ENCODE measurements at regions not wholly inside any gene's neighbourhood (a gene's known extent, or its start where the extent isn't known, plus 50 kb on each side); places are given as distances from the start of the nearest gene placed in this dataset.
"Not testable (repeated sequence)": the region's sequence is repeated elsewhere in the genome, so short reads cannot be mapped to it uniquely, and the experiment has no call there.

DNA sequence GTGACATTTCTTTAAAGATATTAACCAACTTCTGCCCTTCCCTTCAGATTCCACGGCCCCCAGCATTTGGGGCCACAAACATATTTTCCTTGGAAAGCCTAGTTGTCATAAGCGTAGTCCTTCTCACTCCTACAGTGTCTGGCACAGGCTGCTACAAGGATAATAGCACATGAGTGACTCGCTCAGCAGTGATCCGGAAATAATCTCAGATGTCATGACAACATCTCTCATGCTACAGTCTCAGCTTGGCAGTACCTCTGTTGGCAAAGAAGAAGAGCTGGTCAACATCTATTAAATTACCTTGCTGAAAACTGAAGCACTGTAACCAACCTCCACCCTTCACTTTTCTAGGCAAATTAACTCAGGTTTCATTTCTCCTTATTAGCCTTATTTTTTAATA lies 351.7 kb downstream of the RAD51AP2 start:
- DNase-seq (ENCODE audit: low spot score), result no peak
- intact Hi-C loops (cut with DNase I), result no loop called here

DNA sequence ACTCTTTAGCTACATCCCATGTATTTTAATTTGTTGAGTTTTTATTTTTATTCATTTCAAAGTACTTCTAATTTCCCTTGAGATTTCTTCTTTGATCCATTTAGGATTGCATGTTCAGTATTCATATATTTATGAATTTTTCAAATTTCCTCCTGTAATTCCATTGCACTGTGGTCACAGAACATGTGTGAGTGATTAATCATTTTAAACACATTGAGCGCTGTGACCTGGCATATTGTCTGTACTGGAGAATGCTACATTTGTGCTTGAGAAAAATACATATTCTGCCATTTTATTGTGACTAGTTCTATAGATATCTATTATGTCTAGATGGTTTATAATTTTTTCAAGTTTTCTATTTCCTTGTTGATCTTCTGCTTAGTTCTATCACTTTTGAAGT lies 353.7 kb downstream of the RAD51AP2 start:
- intact Hi-C loops (cut with DNase I), result no loop called here

DNA sequence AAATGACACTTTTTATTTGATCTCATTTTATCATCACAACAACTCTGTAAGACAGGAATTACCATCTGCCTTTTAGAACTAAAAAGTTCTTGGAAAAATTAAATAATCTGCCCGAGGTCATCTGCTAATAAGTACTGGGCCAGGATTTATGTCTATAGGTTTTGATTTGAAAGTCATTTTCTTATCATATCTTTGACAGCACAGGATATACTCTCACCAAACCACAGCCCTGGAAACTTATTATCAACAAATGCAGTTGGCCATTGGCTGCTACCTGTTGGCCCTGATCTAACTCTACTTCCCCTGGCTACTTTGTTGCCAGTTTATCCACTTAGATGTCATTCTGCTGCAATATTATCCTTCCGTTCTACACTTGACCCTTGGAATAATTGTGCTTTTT lies 354.6 kb downstream of the RAD51AP2 start:
- DNase-seq (ENCODE audit: low spot score), result no peak
- intact Hi-C loops (cut with DNase I), result no loop called here

More for the DNA sequence above, 353.7 kb downstream of the RAD51AP2 start:
- DNase-seq (ENCODE audit: low spot score), result no peak

DNA sequence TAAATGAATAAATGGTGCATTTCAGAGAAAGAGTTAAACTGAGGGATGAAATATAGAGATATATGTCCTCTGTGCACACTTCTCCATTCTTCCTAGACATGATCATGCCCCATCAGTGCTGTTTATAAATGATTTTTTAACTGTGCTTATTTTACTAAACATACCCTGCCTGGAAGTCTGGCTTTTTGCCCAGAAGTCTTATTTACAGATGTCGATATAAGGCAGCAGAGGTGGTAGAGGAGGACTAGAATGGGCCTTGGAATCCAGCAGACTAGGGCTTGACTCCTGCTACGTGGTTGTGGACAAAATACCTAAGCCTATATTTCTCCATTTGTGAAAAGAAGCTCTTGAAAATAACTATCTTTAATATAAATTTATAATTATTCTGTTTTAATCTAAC lies 355.5 kb downstream of the RAD51AP2 start:
- intact Hi-C loops (cut with DNase I), result no loop called here
- DNase-seq (ENCODE audit: low spot score), result no peak

DNA sequence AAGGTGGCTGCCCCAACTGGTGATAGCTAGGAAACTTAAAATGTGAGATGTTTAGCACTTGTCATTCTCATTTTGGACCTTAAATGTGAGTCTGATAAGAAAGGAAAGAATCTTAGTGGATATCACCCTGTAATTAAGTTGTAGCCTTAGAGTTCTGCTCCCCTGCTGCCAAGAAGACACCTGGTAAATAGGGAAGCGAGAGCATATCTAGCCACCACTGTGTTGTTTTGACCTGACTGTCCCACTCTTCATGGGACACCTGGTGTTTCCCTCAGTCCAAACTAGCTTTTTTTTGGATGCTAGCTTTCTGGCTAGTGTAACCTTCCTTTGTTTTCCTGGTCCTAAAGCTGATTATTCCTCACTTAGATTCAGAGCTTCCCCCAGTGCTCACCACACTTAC lies 357.6 kb downstream of the RAD51AP2 start:
- intact Hi-C loops (cut with DNase I), result no loop called here
- DNase-seq (ENCODE audit: low spot score), result no peak

DNA sequence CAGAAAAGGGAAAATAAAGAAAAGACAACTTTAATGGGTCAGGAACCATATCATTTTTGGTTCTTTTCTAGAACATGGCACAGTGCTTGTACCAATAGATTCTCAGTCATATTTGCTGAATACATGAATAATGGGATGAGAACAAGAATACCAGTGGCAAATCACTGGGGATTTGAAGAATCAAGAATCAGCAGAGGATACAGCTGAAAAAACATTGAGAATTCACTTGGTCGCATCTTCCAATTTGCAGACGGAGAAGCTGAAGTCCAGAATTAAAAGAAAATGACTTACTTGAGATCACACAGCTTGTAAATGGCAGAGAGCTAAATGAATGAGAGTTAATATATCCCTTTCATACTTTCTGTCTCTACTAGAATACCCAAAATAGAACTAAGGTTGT lies 362.2 kb downstream of the RAD51AP2 start:
- intact Hi-C loops (cut with DNase I), result no loop called here
- DNase-seq (ENCODE audit: low spot score), result no peak

DNA sequence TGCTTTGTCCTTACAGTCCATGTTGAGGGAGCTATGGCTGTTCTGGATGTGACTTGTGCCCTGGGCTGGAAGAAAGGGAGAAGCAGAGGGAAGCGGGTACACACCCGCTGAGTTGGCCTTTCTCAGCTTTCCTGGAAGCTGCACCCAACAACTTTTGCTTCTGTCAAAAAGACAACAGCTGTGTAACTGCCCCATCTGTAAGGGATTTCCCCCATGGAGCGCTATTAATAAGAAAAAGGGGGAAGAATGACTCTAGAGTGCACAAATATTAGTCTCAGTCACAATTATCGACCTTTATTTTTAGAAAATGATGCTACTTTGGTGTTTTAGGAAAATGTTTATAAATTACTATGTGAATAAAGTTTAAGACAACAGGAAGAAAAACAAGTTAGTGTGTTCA lies 368.3 kb downstream of the RAD51AP2 start:
- intact Hi-C loops (cut with DNase I), result no loop called here
- DNase-seq (ENCODE audit: low spot score), result no peak

DNA sequence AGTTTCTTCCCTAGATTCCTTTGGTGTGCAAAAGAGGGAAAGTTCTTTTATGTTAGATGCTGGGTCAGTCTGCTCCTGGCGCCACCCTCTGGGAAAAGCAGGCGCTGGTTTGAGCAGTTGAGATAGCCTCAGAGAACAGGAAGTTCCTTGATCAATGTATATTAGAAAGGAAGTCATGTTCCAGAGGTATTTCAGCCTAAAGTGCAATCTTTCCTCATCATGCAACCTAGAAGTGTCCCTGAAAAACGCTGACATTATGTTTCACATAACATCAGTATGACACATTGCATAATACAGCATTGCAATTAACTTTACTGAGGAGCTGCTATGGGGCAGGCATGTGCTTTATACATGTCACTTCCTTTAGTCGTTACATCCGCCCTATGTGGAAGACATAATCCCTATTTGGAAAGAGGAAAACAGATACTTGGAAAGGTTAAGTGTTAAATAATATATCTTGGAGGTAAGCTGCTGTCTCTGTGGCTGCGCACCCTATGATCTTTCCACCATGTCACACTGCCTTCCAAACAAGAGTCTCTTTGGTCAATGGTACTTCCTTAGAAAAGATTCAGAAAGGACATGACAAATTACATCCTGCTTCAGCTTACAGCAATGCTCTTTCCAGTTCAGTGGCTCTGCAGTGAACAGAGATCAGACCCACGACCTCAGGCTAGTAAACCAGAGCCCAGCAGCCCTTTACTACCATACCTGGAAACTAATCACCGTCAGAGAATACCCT lies 369.7 kb downstream of the RAD51AP2 start:
- intact Hi-C loops (cut with DNase I), result no loop called here

DNA sequence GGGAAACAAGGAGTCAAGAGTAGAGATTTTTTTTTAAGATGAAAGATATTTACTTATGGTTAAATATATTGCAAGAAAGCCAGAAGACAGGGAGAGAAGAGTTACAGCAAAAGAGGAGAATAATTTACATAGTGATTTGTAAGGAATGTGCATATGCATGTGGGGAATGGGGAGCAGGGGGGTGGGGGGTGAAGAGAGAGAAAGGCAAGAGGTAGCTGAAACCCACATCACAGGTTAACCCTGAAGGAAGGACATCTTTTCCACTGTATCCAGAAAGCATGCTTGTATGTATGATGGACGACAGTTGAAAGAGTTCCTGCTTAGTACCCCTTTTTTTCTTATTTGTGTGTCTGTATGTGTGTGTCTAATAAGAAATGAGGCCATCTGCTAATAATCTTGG lies 371.9 kb downstream of the RAD51AP2 start:
- no peak for DNase-seq (ENCODE audit: low spot score)
- intact Hi-C loops (cut with DNase I), result no loop called here

More for the DNA sequence above, 369.7 kb downstream of the RAD51AP2 start:
- no peak for DNase-seq (ENCODE audit: low spot score)

DNA sequence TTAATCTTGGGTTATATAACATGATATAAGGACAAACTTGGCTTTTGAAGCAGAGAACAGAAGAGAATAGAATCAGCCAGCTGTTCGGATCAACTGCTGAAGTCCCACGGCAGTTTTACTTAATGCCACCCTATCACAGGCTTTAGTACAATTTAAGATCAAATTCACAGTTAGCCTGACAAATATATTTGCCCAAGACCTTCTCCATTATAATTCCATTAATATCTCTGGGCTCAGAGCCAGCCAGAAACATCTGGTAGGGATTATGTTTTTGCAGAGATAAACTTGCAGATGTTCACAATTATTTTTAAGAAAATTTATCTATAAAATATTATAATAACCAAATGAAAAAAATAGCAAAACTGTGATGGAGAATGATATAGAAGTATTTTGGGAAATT lies 381.4 kb downstream of the RAD51AP2 start:
- intact Hi-C loops (cut with DNase I), result no loop called here
- no peak for DNase-seq (ENCODE audit: low spot score)

DNA sequence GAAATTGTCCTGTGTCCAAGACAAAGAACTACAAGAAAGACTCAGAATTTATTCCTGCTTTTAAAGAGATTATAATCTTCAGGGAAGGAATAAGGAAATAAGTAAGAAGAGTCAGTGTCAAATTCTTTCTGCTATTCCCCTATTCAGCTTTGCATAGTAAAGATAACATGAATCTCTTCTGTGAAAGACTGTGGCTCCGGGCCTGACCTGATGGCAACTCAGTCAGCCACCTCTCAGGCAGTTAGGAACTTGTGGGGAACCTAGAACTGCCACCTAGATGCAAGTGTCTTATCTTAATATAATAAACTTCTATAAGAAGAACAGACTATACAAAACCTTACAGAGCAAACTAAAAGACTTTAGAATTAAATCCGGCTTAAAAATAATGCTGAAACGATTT lies 382.0 kb downstream of the RAD51AP2 start:
- intact Hi-C loops (cut with DNase I), result no loop called here
- DNase-seq (ENCODE audit: low spot score), result no peak

DNA sequence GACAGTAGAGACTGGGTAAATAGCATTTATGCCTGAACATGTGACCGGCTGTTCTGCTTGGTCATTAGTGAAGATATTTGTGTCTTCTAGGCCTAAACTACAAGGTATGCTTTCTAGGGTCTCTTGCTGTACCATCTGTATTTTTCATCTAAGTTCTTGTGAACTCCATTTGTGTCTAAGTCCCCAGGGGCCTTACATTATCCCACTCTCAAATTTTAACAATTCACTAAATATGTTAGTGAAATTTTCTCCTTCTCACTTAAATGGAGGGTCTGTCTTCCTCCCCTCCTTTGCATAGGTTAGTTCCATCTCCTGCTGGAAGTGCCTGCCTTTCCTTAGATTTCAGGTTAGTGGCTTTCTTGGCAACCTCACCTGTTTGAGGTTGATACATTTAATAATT lies 382.6 kb downstream of the RAD51AP2 start:
- DNase-seq (ENCODE audit: low spot score), result no peak
- intact Hi-C loops (cut with DNase I), result no loop called here

DNA sequence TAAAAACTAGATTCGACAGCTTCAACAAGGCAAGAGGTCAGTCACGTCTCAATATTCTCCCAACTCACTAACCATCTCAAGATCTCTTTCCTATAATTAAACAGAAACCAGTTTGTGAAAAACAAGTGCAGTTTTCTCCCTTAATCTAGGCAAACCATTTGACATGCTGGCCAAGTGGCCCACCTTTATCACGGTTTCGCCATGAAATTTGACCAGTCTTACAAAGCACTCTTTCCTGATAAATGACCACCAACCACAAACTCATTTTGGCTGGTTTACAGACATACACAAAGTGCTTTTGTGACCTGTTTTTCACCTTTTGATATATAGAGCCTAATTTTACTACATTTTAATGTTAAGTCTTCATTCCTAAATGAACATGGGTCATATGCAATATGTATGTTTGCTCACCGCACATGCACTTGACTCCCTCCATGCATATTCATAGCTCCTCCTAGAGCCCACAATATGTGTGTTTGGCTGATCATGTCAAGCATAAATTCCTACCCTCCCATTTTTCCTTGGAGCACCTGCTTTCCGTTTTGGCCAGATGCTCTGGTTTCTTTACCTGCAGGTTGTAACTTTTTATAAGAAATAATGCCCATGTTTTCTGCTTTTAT lies 385.1 kb downstream of the RAD51AP2 start:
- no peak for DNase-seq (ENCODE audit: low spot score)
- intact Hi-C loops (cut with DNase I), result no loop called here

DNA sequence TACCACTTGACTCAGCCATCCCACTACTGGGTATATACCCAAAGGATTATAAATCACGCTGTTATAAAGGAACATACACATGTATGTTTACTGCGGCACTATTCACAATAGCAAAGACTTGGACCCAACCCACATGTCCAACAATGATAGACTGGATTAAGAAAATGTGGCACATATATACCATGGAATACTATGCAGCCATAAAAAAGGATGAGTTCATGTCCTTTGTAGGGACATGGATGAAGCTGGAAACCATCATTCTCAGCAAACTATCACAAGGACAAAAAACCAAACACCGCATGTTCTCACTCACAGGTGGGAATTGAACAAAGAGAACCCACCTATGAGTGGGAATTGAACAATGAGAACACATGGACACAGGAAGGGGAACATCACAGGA lies 387.6 kb downstream of the RAD51AP2 start:
- DNase-seq (ENCODE audit: low spot score); intact Hi-C loops (cut with DNase I): not testable (repeated sequence)

DNA sequence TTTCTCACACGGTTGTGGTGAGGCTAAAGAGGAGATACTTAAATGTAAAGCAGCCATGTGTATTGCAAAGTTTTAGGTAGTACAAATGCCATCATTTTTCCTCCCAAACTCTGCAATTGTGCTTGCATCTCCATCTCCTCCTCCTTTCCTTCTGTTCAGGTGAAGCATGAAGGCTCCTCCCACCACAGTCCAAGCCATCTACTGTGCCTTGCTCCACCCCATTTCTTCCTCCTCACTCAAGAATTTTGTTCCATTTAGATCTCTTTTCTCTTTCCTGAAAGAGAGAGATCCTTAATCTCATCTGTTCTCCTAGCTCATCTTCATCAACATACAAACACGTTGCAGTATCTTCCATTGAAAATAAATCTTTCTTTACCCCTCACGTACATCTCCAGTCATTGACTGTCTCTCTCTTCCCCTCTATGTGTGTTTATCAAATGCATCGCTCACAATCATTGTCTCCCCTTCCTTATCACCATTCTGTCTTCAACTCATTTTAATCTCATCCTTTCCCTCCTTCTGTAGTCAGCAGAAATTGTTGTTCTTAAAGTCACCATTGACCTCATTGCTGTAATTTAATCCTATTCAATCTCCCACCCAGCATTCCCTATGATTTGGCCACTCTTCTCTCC lies 392.1 kb downstream of the RAD51AP2 start:
- no peak for DNase-seq (ENCODE audit: low spot score)
- intact Hi-C loops (cut with DNase I), result no loop called here

DNA sequence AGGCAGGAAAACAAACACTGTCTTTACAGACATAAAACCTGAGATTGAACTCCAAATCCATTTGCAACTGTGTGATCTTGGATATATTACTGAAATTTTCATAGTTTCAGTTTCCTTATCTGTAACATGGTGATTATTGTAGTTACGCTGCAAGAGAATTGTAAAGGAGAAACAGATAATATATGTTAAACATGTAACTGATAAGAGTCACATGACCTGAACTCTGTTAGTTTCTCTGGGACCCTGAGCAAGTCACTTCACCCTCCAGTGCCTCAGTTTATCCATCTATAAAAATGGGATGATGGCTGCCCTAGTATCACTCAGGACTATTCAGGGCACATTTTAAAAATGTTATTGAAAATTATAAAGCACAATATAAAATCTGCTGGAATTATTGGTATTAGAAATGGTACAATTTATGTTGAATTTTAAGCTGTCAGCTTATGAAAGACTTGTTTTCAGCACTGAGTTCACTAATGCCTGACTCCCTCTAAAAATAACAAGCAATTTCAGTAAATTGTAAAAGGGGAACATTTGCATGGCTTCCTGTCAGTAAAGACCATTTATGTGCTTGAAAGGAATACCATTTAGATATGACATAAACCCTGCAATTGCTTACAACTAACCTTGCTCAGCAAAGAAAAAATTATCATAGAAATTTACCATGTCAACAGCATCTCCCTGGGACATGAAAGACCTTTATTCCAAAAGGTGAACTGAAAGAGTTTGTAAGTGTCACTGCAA lies 393.5 kb downstream of the RAD51AP2 start:
- no peak for DNase-seq (ENCODE audit: low spot score)
- intact Hi-C loops (cut with DNase I), result no loop called here

DNA sequence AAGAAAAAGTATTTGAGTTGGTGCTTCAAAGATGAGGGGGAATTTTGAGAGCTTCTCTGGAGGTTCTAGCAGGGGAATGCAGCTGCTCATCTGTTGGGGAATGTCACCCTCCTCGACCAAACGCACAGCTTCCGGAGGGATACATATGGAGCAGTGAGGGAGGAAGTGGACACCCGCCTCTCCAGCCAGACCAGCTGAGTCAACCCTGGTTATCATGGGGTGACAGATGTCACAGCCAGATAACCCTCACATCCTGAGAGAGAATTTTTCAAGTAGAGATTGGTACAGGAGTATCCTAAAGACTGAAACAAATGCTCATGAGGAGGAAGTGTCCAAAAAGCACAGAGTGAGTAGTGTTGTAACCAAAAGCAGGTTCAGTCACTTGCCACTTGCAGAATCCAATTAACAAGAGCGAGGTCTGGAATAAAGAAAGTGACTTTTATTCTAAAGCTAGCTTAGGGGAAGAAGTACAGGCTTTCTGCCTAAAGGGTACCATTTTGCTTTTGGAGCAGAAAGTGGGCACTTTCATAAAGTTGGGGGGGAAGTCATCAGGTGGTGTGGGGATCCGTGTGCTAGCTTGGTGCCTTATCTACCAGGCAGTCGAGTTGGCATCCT lies 395.2 kb downstream of the RAD51AP2 start:
- intact Hi-C loops (cut with DNase I), result no loop called here

DNA sequence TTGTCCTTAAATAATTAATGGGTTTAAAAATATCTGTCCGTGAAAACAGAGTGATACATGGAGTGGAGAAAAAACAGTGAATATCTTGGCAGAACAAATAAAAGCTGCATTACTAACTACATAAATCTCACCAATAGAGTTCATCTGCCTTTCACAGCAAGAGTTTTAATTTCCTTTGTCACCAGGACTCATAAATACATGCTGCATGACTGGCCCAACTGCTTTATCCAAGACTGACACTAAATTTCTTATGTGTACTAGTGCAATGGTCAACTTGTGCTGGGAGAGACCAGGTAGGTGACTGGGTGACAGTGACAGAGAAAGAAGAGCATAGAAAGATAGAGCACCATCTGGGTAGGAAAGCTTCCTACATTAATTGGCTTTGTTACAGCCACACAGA lies 402.8 kb downstream of the RAD51AP2 start:
- no peak for DNase-seq (ENCODE audit: low spot score)
- intact Hi-C loops (cut with DNase I), result no loop called here

More for the DNA sequence above, 395.2 kb downstream of the RAD51AP2 start:
- no peak for DNase-seq (ENCODE audit: low spot score)

DNA sequence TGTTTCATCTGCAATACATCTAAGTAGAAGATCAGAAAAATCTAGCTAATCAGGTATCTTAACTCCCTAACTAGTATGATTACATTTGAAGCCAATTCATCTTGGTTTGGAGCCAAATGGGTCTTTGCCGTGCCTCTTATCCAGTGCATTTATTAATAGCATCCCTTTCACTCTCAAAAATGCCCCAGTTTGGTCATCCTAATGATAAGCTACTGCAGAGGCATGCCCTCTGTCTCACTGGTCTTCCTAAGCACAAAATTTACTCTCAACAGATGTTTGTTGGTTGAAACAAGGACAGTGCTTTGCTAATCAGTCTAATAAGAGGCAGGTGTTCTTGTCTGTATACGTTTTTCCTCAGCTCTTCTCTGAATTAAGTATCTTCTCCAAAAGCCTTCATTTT lies 403.2 kb downstream of the RAD51AP2 start:
- DNase-seq (ENCODE audit: low spot score), result no peak
- intact Hi-C loops (cut with DNase I), result no loop called here

DNA sequence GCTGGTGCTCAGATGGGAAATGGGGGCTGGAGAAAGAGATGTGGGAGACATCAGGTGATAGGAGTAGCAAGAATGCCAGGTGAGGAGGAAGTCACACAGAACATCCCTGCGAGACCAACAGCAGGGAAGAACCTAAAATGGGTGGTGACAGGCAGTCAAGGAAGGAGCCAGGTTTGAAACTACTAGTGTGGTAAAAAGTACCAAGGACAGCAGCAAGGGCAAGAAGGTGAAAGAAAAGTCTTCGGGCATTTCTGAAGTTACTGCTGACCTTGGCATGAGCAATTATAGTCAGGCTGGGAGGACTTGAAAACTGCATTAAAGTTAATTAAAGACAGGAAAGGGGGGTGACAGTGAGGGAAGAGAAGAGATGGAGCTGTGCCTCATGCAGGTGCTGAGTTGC lies 410.4 kb downstream of the RAD51AP2 start:
- no peak for DNase-seq (ENCODE audit: low spot score)
- intact Hi-C loops (cut with DNase I), result no loop called here
